SU-DHL-6 (cell line): ENCODE measurements at regions not wholly inside any gene's neighbourhood (a gene's known extent, or its start where the extent isn't known, plus 50 kb on each side); places are given as distances from the start of the nearest gene placed in this dataset.

Experiments used
- H2AFZ ChIP-seq: fragments of 200-600 bp; sonication (generic); 2 replicates; pipeline ENCODE4 v1.6.1; 2014; ENCODE audit warnings: low read depth, mild to moderate bottlenecking, moderate library complexity, mixed read lengths, antibody characterized with exemption, low read length; ENCODE audit not compliant: severe bottlenecking
- H3F3A ChIP-seq: fragments of 200-600 bp; shearing (Covaris generic); 2 replicates; pipeline ENCODE4 v1.6.0; 2016; ENCODE audit warnings: antibody characterized with exemption, mild to moderate bottlenecking; ENCODE audit not compliant: insufficient read depth
- H3K27ac ChIP-seq: fragments of 200-600 bp; sonication (generic); 2 replicates; pipeline ENCODE4 v1.5.1; 2016; ENCODE audit warnings: low read depth, mild to moderate bottlenecking, low read length, moderate library complexity, mixed read lengths
- H3K27me3 ChIP-seq: fragments of 200-600 bp; sonication (generic), shearing (Covaris generic); 2 replicates; pipeline ENCODE4 v1.6.0; 2014; ENCODE audit warnings: mild to moderate bottlenecking, low read length
- H3K36me3 ChIP-seq: fragments of 200-600 bp; sonication (generic); 2 replicates; pipeline ENCODE4 v1.6.1; 2014; ENCODE audit warnings: mild to moderate bottlenecking, low read length, mixed read lengths
- H3K4me2 ChIP-seq: fragments of 300-600, 200-600 bp; shearing (Covaris generic), sonication (generic); 2 replicates; pipeline ENCODE4 v1.6.0; 2014; ENCODE audit warnings: low read length, low read depth, mild to moderate bottlenecking; ENCODE audit not compliant: poor library complexity, severe bottlenecking
- H3K4me3 ChIP-seq: fragments of 200-600 bp; sonication (generic); 2 replicates; pipeline ENCODE4 v1.5.1; 2014; ENCODE audit warnings: antibody characterized with exemption, low read length, mild to moderate bottlenecking, mixed read lengths; ENCODE audit not compliant: insufficient read depth, poor library complexity, severe bottlenecking
- H3K79me2 ChIP-seq: fragments of 200-600 bp; sonication (generic); 2 replicates; pipeline ENCODE4 v1.6.1; 2014; ENCODE audit warnings: mild to moderate bottlenecking, low read length, moderate library complexity; ENCODE audit not compliant: insufficient read depth
- H3K9ac ChIP-seq: fragments of 200-600 bp; sonication (generic); 2 replicates; pipeline ENCODE4 v1.7.0; 2014; ENCODE audit warnings: mild to moderate bottlenecking, low read length
- H3K9me2 ChIP-seq: fragments of 200-600 bp; sonication (generic); replicated peaks from 2 replicates; pipeline ENCODE4 v1.6.1; 2014; ENCODE audit warnings: low read length; ENCODE audit not compliant: insufficient read depth
- H3K9me3 ChIP-seq: fragments of 200-600 bp; sonication (generic); 2 replicates; pipeline ENCODE4 v1.6.1; 2014; ENCODE audit warnings: low read length, mixed read lengths; ENCODE audit not compliant: insufficient read depth
- H4K20me1 ChIP-seq: fragments of 200-600 bp; sonication (generic); 2 replicates; pipeline ENCODE4 v1.6.1; 2014; ENCODE audit warnings: low read depth, mild to moderate bottlenecking, antibody characterized with exemption, low read length, moderate library complexity, mixed read lengths
- CTCF ChIP-seq: fragments of 200-600 bp; sonication (generic); IDR thresholded peaks from one replicate; pipeline ENCODE4 v1.5.1; 2017; ENCODE audit warnings: antibody characterized with exemption, mild to moderate bottlenecking, low read length, moderate library complexity; ENCODE audit not compliant: insufficient read depth, poor library complexity, severe bottlenecking
- EZH2phosphoT487 ChIP-seq: fragments of 200-600 bp; sonication (generic), shearing (Covaris generic); conservative IDR thresholded peaks from 2 replicates; pipeline ENCODE4 v1.6.1; 2018; ENCODE audit warnings: mild to moderate bottlenecking, antibody characterized with exemption, low read length, moderate library complexity, mixed read lengths

DNA sequence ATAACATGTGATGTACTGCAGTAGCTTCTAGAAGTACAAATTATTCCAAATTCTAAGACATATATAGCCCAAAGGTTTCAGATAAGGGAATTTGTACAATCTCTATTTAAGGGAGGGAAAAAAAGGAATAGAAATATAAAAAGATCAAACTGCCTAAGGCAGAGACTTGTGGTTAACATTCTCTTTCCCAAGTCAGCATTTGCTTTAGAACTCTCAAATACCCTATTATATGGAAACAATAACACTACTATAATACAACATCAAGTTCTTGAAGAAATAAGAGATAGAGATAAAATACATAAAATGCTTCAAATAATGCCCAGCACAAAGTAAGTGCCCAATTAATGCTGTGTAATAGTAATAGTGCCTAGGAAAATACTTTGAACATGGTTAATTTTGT lies 123.1 kb downstream of the CRPPA start:
- TF ChIP-seq CTCF (no peak), EZH2phosphoT487 (no peak)
- no peaks in the 10 kb centered on the region for H4K20me1 ChIP-seq
- H3K36me3 ChIP-seq: no peaks in the 10 kb centered on the region
- no peaks in the 10 kb centered on the region for H3K79me2 ChIP-seq
- no peaks in the 10 kb centered on the region for H3K9me3 ChIP-seq
- no peak overlapping the region for H2AFZ ChIP-seq
- no peak overlapping the region for H3K4me2 ChIP-seq
- no peaks in the 10 kb centered on the region for H3F3A ChIP-seq
- no peak overlapping the region for H3K27ac ChIP-seq
- no peak overlapping the region for H3K9ac ChIP-seq
- H3K4me3 ChIP-seq: no peak overlapping the region
- no peaks in the 10 kb centered on the region for H3K9me2 ChIP-seq
- H3K27me3 ChIP-seq: no peaks in the 10 kb centered on the region

GRCh38 chr7:16295558-16295957 lies 125.8 kb downstream of the CRPPA start:
- H3K27ac ChIP-seq: no peak overlapping the region
- H4K20me1 ChIP-seq: no peaks in the 10 kb centered on the region
- no peaks in the 10 kb centered on the region for H3K9me2 ChIP-seq
- no peak overlapping the region for H3K4me2 ChIP-seq
- TF ChIP-seq CTCF (no peak), EZH2phosphoT487 (no peak)
- no peaks in the 10 kb centered on the region for H3K36me3 ChIP-seq
- no peaks in the 10 kb centered on the region for H3F3A ChIP-seq
- H3K4me3 ChIP-seq: no peak overlapping the region
- no peaks in the 10 kb centered on the region for H3K79me2 ChIP-seq
- no peak overlapping the region for H3K9ac ChIP-seq
- H3K27me3 ChIP-seq: no peaks in the 10 kb centered on the region
- no peaks in the 10 kb centered on the region for H3K9me3 ChIP-seq
- H2AFZ ChIP-seq: no peak overlapping the region

- Histone ChIP-seq H3K27ac (no peak overlapping the region), H2AFZ (no peak overlapping the region), H3K36me3 (no peaks in the 10 kb centered on the region), H3K9ac (no peak overlapping the region), H3K4me3 (no peak overlapping the region), H3K27me3 (no peaks in the 10 kb centered on the region), H3K4me2 (no peak overlapping the region), H3K79me2 (no peaks in the 10 kb centered on the region), H3F3A (no peaks in the 10 kb centered on the region), H3K9me3 (no peaks in the 10 kb centered on the region), H3K9me2 (no peaks in the 10 kb centered on the region), H4K20me1 (no peaks in the 10 kb centered on the region)
- TF ChIP-seq CTCF: no peak
- TF ChIP-seq EZH2phosphoT487: no peak
These were observed 127.5 kb downstream of the CRPPA start for GRCh38 chr7:16293669-16294425.
